SH-SY5Y (cell line): ENCODE measurements at regions not wholly inside any gene's neighbourhood (a gene's known extent, or its start where the extent isn't known, plus 50 kb on each side); places are given as distances from the start of the nearest gene placed in this dataset.

ENCODE experiments used
- GATA2 ChIP-seq: IDR thresholded peaks from 2 replicates; pipeline ENCODE4 v1.6.1; 2011; ENCODE audit warnings: mild to moderate bottlenecking, low read depth, low read length
- GATA3 ChIP-seq: IDR thresholded peaks from 2 replicates; pipeline ENCODE4 v1.6.1; 2011; ENCODE audit warnings: low read depth, mild to moderate bottlenecking, low read length, moderate library complexity

DNA sequence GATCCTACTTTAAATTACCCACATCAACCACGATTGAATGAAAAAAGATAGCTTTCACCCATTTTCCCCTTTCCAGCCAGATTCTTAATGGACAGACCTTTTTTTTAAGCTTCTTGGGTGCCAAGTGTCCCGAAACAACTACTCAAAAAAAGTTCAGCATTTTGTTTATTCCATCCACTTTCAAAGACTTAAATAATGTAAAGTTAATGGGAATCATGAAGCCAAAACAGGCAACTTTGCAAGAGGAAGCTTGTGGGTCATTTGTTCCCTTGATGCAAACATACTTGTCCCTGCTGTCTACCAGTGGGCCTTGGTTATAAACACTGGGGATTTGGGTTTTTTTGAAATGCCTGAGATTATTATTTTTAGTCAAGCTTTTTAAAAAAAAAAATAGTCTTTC, 414.0 kb upstream of the PSMD7 start:
- no peak for TF ChIP-seq GATA2
- TF ChIP-seq GATA3, result no peak
